ENCODE measurements at regions not wholly inside any gene's neighbourhood (a gene's known extent, or its start where the extent isn't known, plus 50 kb on each side); places are given as distances from the start of the nearest gene placed in this dataset.

- H3K36me3 ChIP-seq (ENCODE audit: control insufficient read depth in 4 of 4, insufficient read depth in 3 of 4, low read depth in 1 of 4, low read length in 3 of 4) = no peaks in the 10 kb centered on the region
- no peak for DNase-seq (ENCODE audit: low spot score)
- no peak overlapping the region for H3K9ac ChIP-seq (ENCODE audit: low read depth in 1 of 2, low read length in 2 of 2)
- no peaks in the 10 kb centered on the region for H3K9me3 ChIP-seq (ENCODE audit: control insufficient read depth in 4 of 4, low read length in 3 of 4)
- TF ChIP-seq HNF4G (IDR thresholded peaks at IDR 0.05) (no peak), NR2F2 (IDR thresholded peaks at IDR 0.05) (no peak), RAD21 (IDR thresholded peaks at IDR 0.05) (no peak), SP1 (IDR thresholded peaks at IDR 0.05) (no peak), ATF3 (IDR thresholded peaks at IDR 0.05) (no peak), FOXA1 (IDR thresholded peaks at IDR 0.05) (no peak), MAX (IDR thresholded peaks at IDR 0.05) (no peak), GABPA (IDR thresholded peaks at IDR 0.05 in 1 of 2, conservative IDR thresholded peaks at IDR 0.05 in 1 of 2) (no peak)
- no peaks in the 10 kb centered on the region for H3K27me3 ChIP-seq (ENCODE audit: control insufficient read depth in 4 of 4, insufficient read depth in 4 of 4, low read length in 3 of 4)
- H3K27ac ChIP-seq (ENCODE audit: low read depth in 1 of 2, low read length in 2 of 2) = no peak overlapping the region
- H3K4me3 ChIP-seq (ENCODE audit: low read depth in 1 of 3, low read length in 3 of 3) = no peak overlapping the region
- H3K4me1 ChIP-seq (ENCODE audit: control insufficient read depth in 4 of 4, insufficient read depth in 4 of 4, low read length in 3 of 4) = no peaks in the 10 kb centered on the region
These were observed 556.6 kb downstream of the CCER1 start for GRCh38 chr12:90398285-90398836.

GRCh38 chr12:90396556-90396955 lies 558.4 kb downstream of the CCER1 start:
- TF ChIP-seq NR2F2 (IDR thresholded peaks at IDR 0.05) (no peak), RAD21 (IDR thresholded peaks at IDR 0.05) (no peak), JUND (IDR thresholded peaks at IDR 0.05) (no peak), YY1 (IDR thresholded peaks at IDR 0.05) (no peak), SP1 (IDR thresholded peaks at IDR 0.05) (no peak)
- Histone ChIP-seq H3K9ac (ENCODE audit: low read depth in 1 of 2, low read length in 2 of 2) (no peak overlapping the region), H3K27ac (ENCODE audit: low read depth in 1 of 2, low read length in 2 of 2) (no peak overlapping the region), H3K9me3 (ENCODE audit: control insufficient read depth in 4 of 4, low read length in 3 of 4) (no peaks in the 10 kb centered on the region), H3K36me3 (ENCODE audit: control insufficient read depth in 4 of 4, insufficient read depth in 3 of 4, low read depth in 1 of 4, low read length in 3 of 4) (no peaks in the 10 kb centered on the region), H3K27me3 (ENCODE audit: control insufficient read depth in 4 of 4, insufficient read depth in 4 of 4, low read length in 3 of 4) (no peaks in the 10 kb centered on the region), H3K4me1 (ENCODE audit: control insufficient read depth in 4 of 4, insufficient read depth in 4 of 4, low read length in 3 of 4) (no peaks in the 10 kb centered on the region), H3K4me3 (ENCODE audit: low read depth in 1 of 3, low read length in 3 of 3) (no peak overlapping the region)
- DNase-seq (ENCODE audit: low spot score) = no peak
- WGBS = 87% methylated on average over 1 of the region's 1 CpG

- H3K27ac ChIP-seq (ENCODE audit: low read depth in 1 of 2, low read length in 2 of 2) = no peak overlapping the region
- no peak overlapping the region for H3K4me3 ChIP-seq (ENCODE audit: low read depth in 1 of 3, low read length in 3 of 3)
- H3K9ac ChIP-seq (ENCODE audit: low read depth in 1 of 2, low read length in 2 of 2) = no peak overlapping the region
- H3K4me1 ChIP-seq (ENCODE audit: control insufficient read depth in 4 of 4, insufficient read depth in 4 of 4, low read length in 3 of 4) = no peaks in the 10 kb centered on the region
- TF ChIP-seq TAF1 (conservative IDR thresholded peaks at IDR 0.05) (no peak), HNF4G (IDR thresholded peaks at IDR 0.05) (no peak), JUND (IDR thresholded peaks at IDR 0.05) (no peak), FOXA1 (IDR thresholded peaks at IDR 0.05) (no peak), CTCF (IDR thresholded peaks at IDR 0.05; ENCODE audit: low read depth, low read length, missing input control) (no peak), RXRA (IDR thresholded peaks at IDR 0.05) (no peak), RAD21 (IDR thresholded peaks at IDR 0.05) (no peak)
- H3K9me3 ChIP-seq (ENCODE audit: control insufficient read depth in 4 of 4, low read length in 3 of 4) = no peaks in the 10 kb centered on the region
- H3K27me3 ChIP-seq (ENCODE audit: control insufficient read depth in 4 of 4, insufficient read depth in 4 of 4, low read length in 3 of 4) = no peaks in the 10 kb centered on the region
- no peaks in the 10 kb centered on the region for H3K36me3 ChIP-seq (ENCODE audit: control insufficient read depth in 4 of 4, insufficient read depth in 3 of 4, low read depth in 1 of 4, low read length in 3 of 4)
- no peak for DNase-seq (ENCODE audit: low spot score)
- 88% methylated on average over 5 of the region's 5 CpGs for WGBS
These were observed 561.3 kb downstream of the CCER1 start for GRCh38 chr12:90393652-90394051.
